Thymus (tissue), 11 donors: ENCODE measurements at regions not wholly inside any gene's neighbourhood (a gene's known extent, or its start where the extent isn't known, plus 50 kb on each side); places are given as distances from the start of the nearest gene placed in this dataset.

Source experiments
- DNase-seq, 9 donors: peaks; one replicate each; pipeline ENCODE4 v3.0.0-alpha.2; 2013; ENCODE audit warnings: low spot score in 9 of 9, low read depth in 6 of 9, missing footprints in 1 of 9
- H3K27ac ChIP-seq, 2 donors: one replicate each; pipeline ENCODE4 v1.5.1; 2013; ENCODE audit warnings: control low read depth in 1 of 2, low read depth in 1 of 2, low read length in 1 of 2, mild to moderate bottlenecking in 1 of 2, moderate library complexity in 1 of 2
- H3K27me3 ChIP-seq, 2 donors: one replicate each; pipeline ENCODE4 v1.5.1; 2013; ENCODE audit warnings: low read length in 1 of 2; ENCODE audit not compliant: control insufficient read depth in 2 of 2, insufficient read depth in 1 of 2
- H3K36me3 ChIP-seq, 2 donors: one replicate each; pipeline ENCODE4 v1.5.1; 2013; ENCODE audit warnings: low read length in 1 of 2, mild to moderate bottlenecking in 1 of 2, moderate library complexity in 1 of 2; ENCODE audit not compliant: control insufficient read depth in 2 of 2, insufficient read depth in 2 of 2
- H3K4me1 ChIP-seq, 2 donors: one replicate each; pipeline ENCODE4 v1.5.1; 2013; ENCODE audit warnings: low read length in 2 of 2; ENCODE audit not compliant: control insufficient read depth in 2 of 2, insufficient read depth in 2 of 2
- H3K4me3 ChIP-seq, 2 donors: one replicate each; pipeline ENCODE4 v1.5.1; 2013; ENCODE audit warnings: low read length in 2 of 2, control low read depth in 1 of 2, mild to moderate bottlenecking in 1 of 2
- H3K9me3 ChIP-seq, 2 donors: one replicate each; pipeline ENCODE4 v1.5.1; 2013; ENCODE audit warnings: low read length in 1 of 2, mild to moderate bottlenecking in 1 of 2; ENCODE audit not compliant: control insufficient read depth in 2 of 2, insufficient read depth in 1 of 2
- WGBS: extraction: QIAGEN DNeasy Blood & Tissue Kit; methylation state at CpG from one replicate; pipeline ENCODE4 v1.1.7; 2013; 5-methylcytosine and 5-hydroxymethylcytosine counted together
- donor health status: healthy.

GRCh38 chr9:31253800-31254762 lies 1130.4 kb upstream of the ACO1 start:
- Histone ChIP-seq H3K36me3 (no peaks in the 10 kb centered on the region), H3K27ac (no peak overlapping the region), H3K27me3 (no peaks in the 10 kb centered on the region), H3K4me3 (no peak overlapping the region), H3K9me3 (peaks cover 0 to 12% of the 10 kb centered on the region in 2 donors), H3K4me1 (no peaks in the 10 kb centered on the region)
- no peak for DNase-seq
- 97% methylated on average over 73 of the region's 73 CpGs for WGBS

GRCh38 chr9:31255211-31255610 lies 1129.2 kb upstream of the ACO1 start:
- DNase-seq: no peak
- WGBS: 96% methylated on average over 11 of the region's 11 CpGs
- Histone ChIP-seq H3K9me3 (peaks cover 0 to 12% of the 10 kb centered on the region in 2 donors), H3K4me3 (no peak overlapping the region), H3K27me3 (no peaks in the 10 kb centered on the region), H3K4me1 (no peaks in the 10 kb centered on the region), H3K36me3 (no peaks in the 10 kb centered on the region), H3K27ac (no peak overlapping the region)

- Histone ChIP-seq H3K27ac (peak overlapping the region in 1 of 2 donors; percentile 70), H3K9me3 (no peaks in the 10 kb centered on the region), H3K4me3 (no peak overlapping the region), H3K27me3 (no peaks in the 10 kb centered on the region), H3K36me3 (no peaks in the 10 kb centered on the region), H3K4me1 (no peaks in the 10 kb centered on the region)
- WGBS: 53% methylated on average over 2 of the region's 2 CpGs
- peak in 8 of 9 donors; percentile 9 to 81 (median 40) for DNase-seq
Measured at GRCh38 chr9:31259824-31260223, 1124.6 kb upstream of the ACO1 start.

DNA sequence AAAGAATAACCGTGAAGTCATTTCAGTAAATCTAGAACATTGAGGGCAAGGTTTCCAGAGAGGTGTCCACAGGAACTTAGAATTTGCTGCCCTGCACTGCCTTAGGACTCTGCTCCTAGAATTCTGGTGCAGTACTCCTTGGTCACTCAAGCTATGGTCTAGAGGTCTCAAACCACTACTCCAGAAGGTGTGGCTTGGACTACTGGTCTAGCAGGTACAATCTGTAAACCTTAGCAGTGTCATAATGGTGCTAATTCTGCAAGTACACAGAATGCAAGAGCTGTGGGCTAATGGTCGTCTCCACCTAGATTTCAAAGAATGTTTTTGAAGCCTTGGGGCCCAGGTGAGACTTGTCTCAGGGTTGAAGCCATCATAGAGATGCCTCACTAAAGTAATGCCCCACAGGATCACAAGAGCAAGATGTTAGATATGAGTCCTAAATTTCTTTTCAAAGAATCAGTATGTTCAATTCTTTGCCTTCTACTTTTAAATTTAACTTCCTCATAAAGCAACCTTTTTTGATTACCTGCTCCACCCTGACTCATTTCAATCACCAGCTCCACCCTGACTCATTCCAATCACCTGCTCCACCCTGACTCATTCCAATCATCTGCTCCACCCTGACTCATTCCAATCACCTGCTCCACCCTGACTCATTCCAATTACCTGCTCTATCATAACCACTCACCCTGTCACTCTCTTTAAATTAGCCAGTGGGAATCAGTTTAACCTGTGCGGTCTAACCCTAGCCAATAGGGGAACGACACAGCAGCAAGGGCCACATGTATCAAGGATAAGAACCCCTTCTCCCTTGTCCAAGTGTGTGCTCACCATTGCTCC lies 1111.8 kb upstream of the ACO1 start:
- Histone ChIP-seq H3K27me3 (no peaks in the 10 kb centered on the region), H3K36me3 (no peaks in the 10 kb centered on the region), H3K9me3 (no peaks in the 10 kb centered on the region), H3K4me3 (no peak overlapping the region), H3K4me1 (no peaks in the 10 kb centered on the region), H3K27ac (no peak overlapping the region)
- no peak for DNase-seq
- 81% methylated on average over 4 of the region's 4 CpGs for WGBS

- no peaks in the 10 kb centered on the region for H3K27me3 ChIP-seq
- H3K4me3 ChIP-seq: no peak overlapping the region
- H3K27ac ChIP-seq: no peak overlapping the region
- no peaks in the 10 kb centered on the region for H3K4me1 ChIP-seq
- no peaks in the 10 kb centered on the region for H3K36me3 ChIP-seq
- WGBS: 79% methylated on average over 1 of the region's 1 CpG
- no peak for DNase-seq
- no peaks in the 10 kb centered on the region for H3K9me3 ChIP-seq
Measured at GRCh38 chr9:31275419-31275818, 1109.0 kb upstream of the ACO1 start.

GRCh38 chr9:31290731-31291130 lies 1093.7 kb upstream of the ACO1 start:
- WGBS: 87% methylated on average over 3 of the region's 3 CpGs
- Histone ChIP-seq H3K4me1 (no peaks in the 10 kb centered on the region), H3K36me3 (no peaks in the 10 kb centered on the region), H3K4me3 (no peak overlapping the region), H3K9me3 (peaks cover 0 to 4% of the 10 kb centered on the region in 2 donors), H3K27ac (no peak overlapping the region), H3K27me3 (no peaks in the 10 kb centered on the region)
- DNase-seq: no peak

DNA sequence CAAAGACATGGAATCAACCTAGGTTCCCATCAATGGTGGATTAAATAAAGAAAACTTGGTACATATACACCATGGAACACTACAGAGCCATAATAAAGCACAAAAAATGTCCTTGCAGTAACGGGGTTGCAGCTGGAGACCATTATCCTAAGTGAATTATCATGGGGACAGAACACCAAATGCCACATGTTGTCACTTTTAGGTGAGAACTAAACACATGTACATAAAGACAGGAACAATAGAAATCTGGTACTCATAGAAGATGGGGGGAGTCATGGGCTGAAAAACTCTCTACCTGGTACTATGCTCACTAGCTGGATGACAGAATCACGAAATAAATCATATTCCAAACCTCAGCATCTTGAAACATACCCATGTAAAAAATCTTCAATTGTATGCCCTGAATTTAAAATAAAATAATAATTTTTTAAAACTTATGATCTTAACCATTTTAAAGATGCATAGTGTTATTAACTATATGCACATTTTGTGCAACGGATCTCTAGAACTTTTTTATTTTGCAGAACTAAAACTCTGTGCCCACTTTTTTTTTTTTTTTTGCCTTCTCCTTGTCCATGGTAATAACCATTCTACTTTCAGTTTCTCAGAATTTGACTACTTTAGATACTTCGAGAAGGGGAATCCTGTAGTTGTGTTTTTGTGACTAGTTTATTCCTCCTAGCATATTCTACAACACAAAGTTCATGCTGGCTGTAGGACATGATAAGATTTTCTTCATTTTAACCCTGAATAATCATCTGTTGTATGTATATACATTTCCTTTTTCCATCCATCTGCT lies 1081.6 kb upstream of the ACO1 start:
- no peaks in the 10 kb centered on the region for H3K36me3 ChIP-seq
- no peak overlapping the region for H3K27ac ChIP-seq
- H3K9me3 ChIP-seq: no peaks in the 10 kb centered on the region
- no peak overlapping the region for H3K4me3 ChIP-seq
- no peaks in the 10 kb centered on the region for H3K27me3 ChIP-seq
- no peak for DNase-seq
- no peaks in the 10 kb centered on the region for H3K4me1 ChIP-seq
- 86% methylated on average over 4 of the region's 4 CpGs for WGBS

GRCh38 chr9:31304576-31304975 lies 1079.9 kb upstream of the ACO1 start:
- Histone ChIP-seq H3K36me3 (no peaks in the 10 kb centered on the region), H3K27ac (no peak overlapping the region), H3K4me1 (no peaks in the 10 kb centered on the region), H3K27me3 (no peaks in the 10 kb centered on the region), H3K4me3 (no peak overlapping the region), H3K9me3 (no peaks in the 10 kb centered on the region)
- WGBS: 82% methylated on average over 3 of the region's 3 CpGs
- DNase-seq: no peak
